ENCODE measurements at regions not wholly inside any gene's neighbourhood (a gene's known extent, or its start where the extent isn't known, plus 50 kb on each side); places are given as distances from the start of the nearest gene placed in this dataset.

DNA sequence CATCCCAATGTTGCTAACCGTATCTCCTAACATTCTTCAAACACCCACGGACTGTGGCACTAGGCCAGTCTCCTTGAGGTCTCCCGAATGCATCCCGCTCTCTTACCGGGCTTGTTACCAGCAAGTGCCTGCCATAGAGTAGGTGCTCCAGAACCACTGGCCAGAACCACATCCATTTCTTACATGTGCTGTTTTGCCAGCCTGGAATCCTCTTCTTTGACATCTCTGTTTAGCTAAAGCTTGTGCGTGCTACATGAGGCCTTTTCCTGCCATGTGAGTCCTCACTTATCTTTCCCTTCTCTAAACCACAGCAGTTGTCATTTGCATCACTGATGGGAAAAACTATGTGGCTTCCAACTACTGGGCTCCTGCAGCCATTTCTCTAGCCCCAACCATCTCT, 397.4 kb downstream of the PCNX1 start:
- Histone ChIP-seq H3F3A (ENCODE audit: insufficient read depth, low read length) (no peaks in the 10 kb centered on the region), H3K4me2 (ENCODE audit: low read length) (no peak overlapping the region), H4K20me1 (ENCODE audit: insufficient read depth, low read length) (no peaks in the 10 kb centered on the region), H3K9me3 (ENCODE audit: low read length) (peaks cover 15% of the 10 kb centered on the region; the same call in 1 of the 2 replicates), H3K27me3 (ENCODE audit: insufficient read depth, low read length) (peaks cover under 1% of the 10 kb centered on the region; the same call in 1 of the 2 replicates), H3K36me3 (ENCODE audit: insufficient read depth, low read length) (no peaks in the 10 kb centered on the region), H2AFZ (ENCODE audit: low read length) (no peak overlapping the region), H3K9ac (ENCODE audit: low read length) (no peak overlapping the region), H3K4me1 (ENCODE audit: insufficient read depth, low read length, severe bottlenecking) (no peaks in the 10 kb centered on the region), H3K4me3 (ENCODE audit: low read depth, low read length, poor library complexity, severe bottlenecking) (no peak overlapping the region), H3K27ac (ENCODE audit: low read depth, low read length, poor library complexity, severe bottlenecking) (no peak overlapping the region), H3K79me2 (ENCODE audit: insufficient read depth, low read length) (no peaks in the 10 kb centered on the region), H3K9me2 (ENCODE audit: low read depth, low read length) (no peaks in the 10 kb centered on the region)
- TF ChIP-seq, protein P1, sequence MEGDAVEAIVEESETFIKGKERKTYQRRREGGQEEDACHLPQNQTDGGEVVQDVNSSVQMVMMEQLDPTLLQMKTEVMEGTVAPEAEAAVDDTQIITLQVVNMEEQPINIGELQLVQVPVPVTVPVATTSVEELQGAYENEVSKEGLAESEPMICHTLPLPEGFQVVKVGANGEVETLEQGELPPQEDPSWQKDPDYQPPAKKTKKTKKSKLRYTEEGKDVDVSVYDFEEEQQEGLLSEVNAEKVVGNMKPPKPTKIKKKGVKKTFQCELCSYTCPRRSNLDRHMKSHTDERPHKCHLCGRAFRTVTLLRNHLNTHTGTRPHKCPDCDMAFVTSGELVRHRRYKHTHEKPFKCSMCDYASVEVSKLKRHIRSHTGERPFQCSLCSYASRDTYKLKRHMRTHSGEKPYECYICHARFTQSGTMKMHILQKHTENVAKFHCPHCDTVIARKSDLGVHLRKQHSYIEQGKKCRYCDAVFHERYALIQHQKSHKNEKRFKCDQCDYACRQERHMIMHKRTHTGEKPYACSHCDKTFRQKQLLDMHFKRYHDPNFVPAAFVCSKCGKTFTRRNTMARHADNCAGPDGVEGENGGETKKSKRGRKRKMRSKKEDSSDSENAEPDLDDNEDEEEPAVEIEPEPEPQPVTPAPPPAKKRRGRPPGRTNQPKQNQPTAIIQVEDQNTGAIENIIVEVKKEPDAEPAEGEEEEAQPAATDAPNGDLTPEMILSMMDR (IDR thresholded peaks at IDR 0.05; ENCODE audit: low read length): no peak
- no peak for TF ChIP-seq EZH2 (IDR thresholded peaks at IDR 0.05; ENCODE audit: borderline replicate concordance, low read length)

DNA sequence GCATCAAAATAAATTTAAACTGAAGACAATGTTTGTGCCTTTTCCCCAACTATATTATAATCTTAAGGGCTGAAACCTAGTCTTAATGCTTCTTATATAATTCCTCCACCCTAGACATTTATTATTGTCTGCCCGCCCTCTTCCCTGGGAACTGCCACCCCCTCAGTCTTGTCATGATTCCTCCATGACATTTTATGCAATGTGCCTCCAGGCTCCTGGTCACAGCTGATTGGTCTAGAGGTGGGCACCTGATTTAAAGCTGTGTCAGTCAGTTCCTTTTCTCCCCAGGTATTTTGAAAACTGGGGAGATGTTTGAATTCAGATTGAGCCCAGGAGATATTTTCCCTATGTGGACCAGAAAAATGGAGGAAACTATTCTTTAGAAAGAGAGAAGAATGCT, 401.4 kb downstream of the PCNX1 start:
- TF ChIP-seq, protein P1 (IDR thresholded peaks at IDR 0.05; ENCODE audit: low read length): no peak
- TF ChIP-seq EZH2 (IDR thresholded peaks at IDR 0.05; ENCODE audit: borderline replicate concordance, low read length): no peak

DNA sequence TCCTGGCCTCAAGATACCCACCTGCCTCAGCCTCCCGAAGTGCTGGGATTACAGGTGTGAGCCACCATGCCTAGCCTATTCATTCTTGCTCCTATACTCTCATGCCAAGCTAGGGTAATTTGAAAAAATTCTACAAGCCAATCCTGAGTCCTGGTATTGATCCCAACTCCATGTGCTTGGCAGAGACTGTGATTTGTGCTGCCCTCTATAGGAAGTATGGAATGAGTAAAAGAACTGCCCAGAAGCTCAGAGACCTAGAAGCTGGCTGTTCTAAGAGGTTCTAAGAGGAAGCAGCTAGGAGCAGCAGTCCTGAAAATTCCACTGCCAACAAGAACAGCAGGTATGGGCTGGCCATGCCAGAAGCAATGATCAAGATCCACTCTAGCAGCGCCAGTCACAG, 402.5 kb downstream of the PCNX1 start:
- Histone ChIP-seq H4K20me1 (ENCODE audit: insufficient read depth, low read length) (no peaks in the 10 kb centered on the region), H3K9ac (ENCODE audit: low read length) (no peak overlapping the region), H3K9me3 (ENCODE audit: low read length) (peaks cover 12% of the 10 kb centered on the region; the same call in 1 of the 2 replicates), H3K4me3 (ENCODE audit: low read depth, low read length, poor library complexity, severe bottlenecking) (no peak overlapping the region), H3K4me1 (ENCODE audit: insufficient read depth, low read length, severe bottlenecking) (no peaks in the 10 kb centered on the region), H3K27me3 (ENCODE audit: insufficient read depth, low read length) (peaks cover 5% of the 10 kb centered on the region; the same call in 1 of the 2 replicates), H3K79me2 (ENCODE audit: insufficient read depth, low read length) (no peaks in the 10 kb centered on the region), H3K36me3 (ENCODE audit: insufficient read depth, low read length) (no peaks in the 10 kb centered on the region), H3K4me2 (ENCODE audit: low read length) (no peak overlapping the region), H3K9me2 (ENCODE audit: low read depth, low read length) (no peaks in the 10 kb centered on the region), H3F3A (ENCODE audit: insufficient read depth, low read length) (no peaks in the 10 kb centered on the region), H2AFZ (ENCODE audit: low read length) (no peak overlapping the region), H3K27ac (ENCODE audit: low read depth, low read length, poor library complexity, severe bottlenecking) (no peak overlapping the region)
- TF ChIP-seq, protein P1 (IDR thresholded peaks at IDR 0.05; ENCODE audit: low read length): no peak
- TF ChIP-seq EZH2 (IDR thresholded peaks at IDR 0.05; ENCODE audit: borderline replicate concordance, low read length): no peak

More for the DNA sequence above, 401.4 kb downstream of the PCNX1 start:
- Histone ChIP-seq H3K4me3 (ENCODE audit: low read depth, low read length, poor library complexity, severe bottlenecking) (no peak overlapping the region), H3F3A (ENCODE audit: insufficient read depth, low read length) (no peaks in the 10 kb centered on the region), H3K9me3 (ENCODE audit: low read length) (peaks cover 15% of the 10 kb centered on the region; the same call in 1 of the 2 replicates), H4K20me1 (ENCODE audit: insufficient read depth, low read length) (no peaks in the 10 kb centered on the region), H2AFZ (ENCODE audit: low read length) (no peak overlapping the region), H3K9ac (ENCODE audit: low read length) (no peak overlapping the region), H3K27ac (ENCODE audit: low read depth, low read length, poor library complexity, severe bottlenecking) (no peak overlapping the region), H3K9me2 (ENCODE audit: low read depth, low read length) (no peaks in the 10 kb centered on the region), H3K36me3 (ENCODE audit: insufficient read depth, low read length) (no peaks in the 10 kb centered on the region), H3K27me3 (ENCODE audit: insufficient read depth, low read length) (peaks cover 5% of the 10 kb centered on the region; the same call in 1 of the 2 replicates), H3K79me2 (ENCODE audit: insufficient read depth, low read length) (no peaks in the 10 kb centered on the region), H3K4me1 (ENCODE audit: insufficient read depth, low read length, severe bottlenecking) (no peaks in the 10 kb centered on the region), H3K4me2 (ENCODE audit: low read length) (no peak overlapping the region)

Measured in OCI-LY1 (cell line).